ENCODE measurements at regions not wholly inside any gene's neighbourhood (a gene's known extent, or its start where the extent isn't known, plus 50 kb on each side); places are given as distances from the start of the nearest gene placed in this dataset.

DNA sequence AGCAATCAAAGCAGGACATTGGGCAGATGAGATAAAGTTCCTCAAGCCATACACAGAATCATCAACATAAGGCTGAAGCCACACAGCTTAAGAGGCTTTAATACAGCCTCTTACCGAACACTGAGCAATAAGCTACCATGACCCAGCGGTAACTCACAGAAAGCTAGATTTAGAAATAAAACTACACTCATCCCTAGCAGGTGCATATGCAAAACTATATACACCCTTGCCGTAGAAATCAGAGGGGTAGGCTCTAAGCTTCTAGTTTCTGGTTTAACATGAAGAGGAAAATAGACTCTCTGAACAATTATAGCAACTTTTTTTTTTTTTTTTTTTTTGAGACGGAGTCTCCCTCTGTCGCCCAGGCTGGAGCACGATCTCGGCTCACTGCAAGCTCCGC lies 428.8 kb upstream of the FIGN start:
- TF ChIP-seq, protein P1, sequence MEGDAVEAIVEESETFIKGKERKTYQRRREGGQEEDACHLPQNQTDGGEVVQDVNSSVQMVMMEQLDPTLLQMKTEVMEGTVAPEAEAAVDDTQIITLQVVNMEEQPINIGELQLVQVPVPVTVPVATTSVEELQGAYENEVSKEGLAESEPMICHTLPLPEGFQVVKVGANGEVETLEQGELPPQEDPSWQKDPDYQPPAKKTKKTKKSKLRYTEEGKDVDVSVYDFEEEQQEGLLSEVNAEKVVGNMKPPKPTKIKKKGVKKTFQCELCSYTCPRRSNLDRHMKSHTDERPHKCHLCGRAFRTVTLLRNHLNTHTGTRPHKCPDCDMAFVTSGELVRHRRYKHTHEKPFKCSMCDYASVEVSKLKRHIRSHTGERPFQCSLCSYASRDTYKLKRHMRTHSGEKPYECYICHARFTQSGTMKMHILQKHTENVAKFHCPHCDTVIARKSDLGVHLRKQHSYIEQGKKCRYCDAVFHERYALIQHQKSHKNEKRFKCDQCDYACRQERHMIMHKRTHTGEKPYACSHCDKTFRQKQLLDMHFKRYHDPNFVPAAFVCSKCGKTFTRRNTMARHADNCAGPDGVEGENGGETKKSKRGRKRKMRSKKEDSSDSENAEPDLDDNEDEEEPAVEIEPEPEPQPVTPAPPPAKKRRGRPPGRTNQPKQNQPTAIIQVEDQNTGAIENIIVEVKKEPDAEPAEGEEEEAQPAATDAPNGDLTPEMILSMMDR (IDR thresholded peaks at IDR 0.05; ENCODE audit: borderline replicate concordance, insufficient read depth, low read depth, low read length): no peak
- H3K4me3 ChIP-seq (ENCODE audit: low read depth, low read length): no peak overlapping the region

DNA sequence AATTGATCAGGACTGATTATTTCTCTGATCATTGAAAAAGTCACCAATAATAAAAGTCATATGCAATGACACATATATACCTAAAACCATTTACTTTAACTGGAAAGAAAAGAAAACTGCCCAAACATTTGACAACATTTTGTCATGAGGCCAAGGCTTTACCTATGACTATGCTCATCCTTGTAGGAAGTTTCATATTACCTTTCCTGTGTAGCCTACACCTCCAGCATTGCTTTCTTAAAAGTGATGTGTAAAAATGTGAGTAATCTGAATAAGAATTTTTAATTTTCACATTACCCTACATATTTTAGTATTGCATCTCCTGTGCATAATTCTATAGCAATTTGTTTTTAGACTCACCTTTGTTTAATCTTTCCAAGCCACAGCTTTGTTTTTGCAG lies 419.8 kb upstream of the FIGN start:
- no peak overlapping the region for H3K4me3 ChIP-seq (ENCODE audit: low read depth, low read length)
- TF ChIP-seq, protein P1 (IDR thresholded peaks at IDR 0.05; ENCODE audit: borderline replicate concordance, insufficient read depth, low read depth, low read length): no peak

GRCh38 chr2:164151522-164151921 lies 415.7 kb upstream of the FIGN start:
- no peak overlapping the region for H3K4me3 ChIP-seq (ENCODE audit: low read depth, low read length)
- TF ChIP-seq, protein P1 (IDR thresholded peaks at IDR 0.05; ENCODE audit: borderline replicate concordance, insufficient read depth, low read depth, low read length): no peak

GRCh38 chr2:164150604-164151003 lies 414.8 kb upstream of the FIGN start:
- no peak overlapping the region for H3K4me3 ChIP-seq (ENCODE audit: low read depth, low read length)
- TF ChIP-seq, protein P1 (IDR thresholded peaks at IDR 0.05; ENCODE audit: borderline replicate concordance, insufficient read depth, low read depth, low read length): no peak

DNA sequence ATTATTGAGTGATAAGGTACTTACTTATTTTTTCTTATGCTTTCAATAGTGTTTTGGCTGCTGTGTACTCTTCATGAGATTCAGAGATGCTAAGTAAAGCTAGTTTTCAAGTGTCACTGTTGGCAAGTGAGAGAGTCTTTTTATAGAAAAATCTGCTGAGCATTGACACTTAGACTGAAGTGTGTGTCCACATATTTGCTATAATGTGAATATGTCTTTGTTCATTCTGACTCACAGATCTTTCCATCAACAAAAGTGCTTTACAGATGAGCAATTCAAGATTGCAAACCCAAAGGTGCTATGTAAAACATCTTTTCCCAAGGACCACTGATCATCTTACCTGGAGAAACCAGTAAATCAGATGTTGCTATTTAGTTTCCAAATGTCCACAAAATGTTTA lies 410.6 kb upstream of the FIGN start:
- TF ChIP-seq, protein P1 (IDR thresholded peaks at IDR 0.05; ENCODE audit: borderline replicate concordance, insufficient read depth, low read depth, low read length): no peak

GRCh38 chr2:164145093-164145987 lies 409.5 kb upstream of the FIGN start:
- TF ChIP-seq, protein P1 (IDR thresholded peaks at IDR 0.05; ENCODE audit: borderline replicate concordance, insufficient read depth, low read depth, low read length): no peak
- no peak overlapping the region for H3K4me3 ChIP-seq (ENCODE audit: low read depth, low read length)

More for the DNA sequence above, 410.6 kb upstream of the FIGN start:
- H3K4me3 ChIP-seq (ENCODE audit: low read depth, low read length): no peak overlapping the region
